HG03066 (cell line): ENCODE measurements at regions not wholly inside any gene's neighbourhood (a gene's known extent, or its start where the extent isn't known, plus 50 kb on each side); places are given as distances from the start of the nearest gene placed in this dataset.
"Not testable (repeated sequence)": the region's sequence is repeated elsewhere in the genome, so short reads cannot be mapped to it uniquely, and the experiment has no call there.

Experiments
- ATAC-seq: cut with Tn5 transposase; IDR thresholded peaks from one replicate; pipeline ENCODE4 v1.9.1; 2021; ENCODE audit warnings: low read depth; ENCODE audit not compliant: unreplicated experiment

- ATAC-seq: no peak
Measured at GRCh38 chr3:6060251-6060650, 800.7 kb upstream of the GRM7 start.

GRCh38 chr3:6062261-6063187 is 798.4 kb upstream of the GRM7 start:
- ATAC-seq: no peak

- no peak for ATAC-seq
Measured at GRCh38 chr3:6066397-6066796, 794.5 kb upstream of the GRM7 start.

GRCh38 chr3:6066868-6067578 is 793.9 kb upstream of the GRM7 start:
- not testable (repeated sequence) for ATAC-seq

GRCh38 chr3:6074952-6075351 is 786.0 kb upstream of the GRM7 start:
- ATAC-seq: no peak

GRCh38 chr3:6078436-6078835 is 782.5 kb upstream of the GRM7 start:
- ATAC-seq: no peak

- no peak for ATAC-seq
Measured at GRCh38 chr3:6079011-6079410, 781.9 kb upstream of the GRM7 start.

GRCh38 chr3:6079561-6080179 is 781.2 kb upstream of the GRM7 start:
- no peak for ATAC-seq

- ATAC-seq: no peak
Measured at GRCh38 chr3:6088433-6088832, 772.5 kb upstream of the GRM7 start.

GRCh38 chr3:6089780-6090179 is 771.1 kb upstream of the GRM7 start:
- ATAC-seq: no peak

- no peak for ATAC-seq
Measured at GRCh38 chr3:6091262-6091661, 769.7 kb upstream of the GRM7 start.

GRCh38 chr3:6095006-6095405 is 765.9 kb upstream of the GRM7 start:
- no peak for ATAC-seq

GRCh38 chr3:6097021-6097420 is 763.9 kb upstream of the GRM7 start:
- no peak for ATAC-seq

- ATAC-seq: no peak
Measured at GRCh38 chr3:6097556-6097955, 763.4 kb upstream of the GRM7 start.

GRCh38 chr3:6098516-6099157 is 762.3 kb upstream of the GRM7 start:
- ATAC-seq: no peak

GRCh38 chr3:6099458-6100075 is 761.3 kb upstream of the GRM7 start:
- no peak for ATAC-seq

- ATAC-seq: no peak
Measured at GRCh38 chr3:6105187-6105586, 755.7 kb upstream of the GRM7 start.

GRCh38 chr3:6108957-6109356 is 752.0 kb upstream of the GRM7 start:
- ATAC-seq: no peak

GRCh38 chr3:6110451-6110850 is 750.5 kb upstream of the GRM7 start:
- ATAC-seq: no peak

- ATAC-seq: no peak
Measured at GRCh38 chr3:6112546-6112945, 748.4 kb upstream of the GRM7 start.
